Epithelial cell of esophagus (primary cell): ENCODE measurements at regions not wholly inside any gene's neighbourhood (a gene's known extent, or its start where the extent isn't known, plus 50 kb on each side); places are given as distances from the start of the nearest gene placed in this dataset.
A peak's percentile ranks its signal among the peaks of the same experiment; 100 is the strongest.
"Not testable (repeated sequence)": the region's sequence is repeated elsewhere in the genome, so short reads cannot be mapped to it uniquely, and the experiment has no call there.

Source experiments
- DNase-seq: peaks from one replicate; pipeline ENCODE4 v3.0.0; 2010; ENCODE audit warnings: low read depth
- H3K4me3 ChIP-seq: 2 replicates; pipeline ENCODE4 v1.5.1; 2011; ENCODE audit warnings: mild to moderate bottlenecking, low read length, control low read depth
- CTCF ChIP-seq: IDR thresholded peaks from 2 replicates; pipeline ENCODE4 v1.5.1; 2011; ENCODE audit warnings: low read depth, mild to moderate bottlenecking, low read length, control low read depth, inconsistent platforms; ENCODE audit not compliant: insufficient read depth; ENCODE audit errors: missing control alignments

GRCh38 chrY:20382085-20382484 is 193.5 kb upstream of the EIF1AY start:
- not testable (repeated sequence) for H3K4me3 ChIP-seq, DNase-seq

DNA sequence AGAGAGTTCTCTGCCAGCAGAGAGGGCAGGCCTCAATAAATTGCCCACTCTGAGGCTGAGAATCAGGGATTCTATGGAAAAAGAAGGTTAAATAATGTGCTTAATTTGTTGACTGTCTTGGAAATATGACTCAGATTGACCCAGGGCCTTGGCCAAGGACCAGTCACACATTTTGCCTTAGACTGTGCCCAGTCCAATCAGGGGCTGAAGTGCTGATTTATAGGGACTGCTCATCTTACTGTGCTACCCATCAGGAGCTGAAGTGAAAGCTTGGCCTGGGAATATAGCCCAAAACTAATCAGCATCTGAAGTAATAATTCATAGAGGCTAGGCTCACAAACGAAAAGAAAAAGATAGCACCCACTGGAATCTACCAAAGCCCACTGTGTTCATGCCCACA is 167.4 kb upstream of the EIF1AY start:
- no peak overlapping the region for H3K4me3 ChIP-seq
- DNase-seq = no peak
- no peak for TF ChIP-seq CTCF

- no peak for DNase-seq
- H3K4me3 ChIP-seq = no peak overlapping the region
- no peak for TF ChIP-seq CTCF
Measured at GRCh38 chrY:20422752-20423151, 152.8 kb upstream of the EIF1AY start.

DNA sequence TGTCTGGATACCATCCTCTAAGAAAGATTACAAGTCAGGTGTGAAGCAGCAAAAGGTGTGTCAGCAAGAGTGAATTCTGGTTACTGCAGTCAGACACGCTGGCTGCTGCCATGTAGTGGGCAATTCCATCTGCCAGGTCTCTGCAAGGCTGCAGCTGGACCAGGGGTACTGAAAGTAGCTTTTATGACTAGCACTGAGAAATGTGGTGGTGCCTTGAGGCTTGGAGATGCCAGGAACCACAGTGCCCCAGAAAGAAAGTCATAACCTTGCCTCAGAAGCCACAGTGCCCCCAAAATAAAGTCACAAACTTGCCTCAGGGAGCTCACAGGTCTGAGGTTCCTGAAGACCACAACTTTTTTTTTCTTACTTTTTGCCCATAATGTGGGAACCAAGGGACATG is 141.9 kb upstream of the EIF1AY start:
- no peak for DNase-seq
- TF ChIP-seq CTCF = no peak
- H3K4me3 ChIP-seq = no peak overlapping the region

DNA sequence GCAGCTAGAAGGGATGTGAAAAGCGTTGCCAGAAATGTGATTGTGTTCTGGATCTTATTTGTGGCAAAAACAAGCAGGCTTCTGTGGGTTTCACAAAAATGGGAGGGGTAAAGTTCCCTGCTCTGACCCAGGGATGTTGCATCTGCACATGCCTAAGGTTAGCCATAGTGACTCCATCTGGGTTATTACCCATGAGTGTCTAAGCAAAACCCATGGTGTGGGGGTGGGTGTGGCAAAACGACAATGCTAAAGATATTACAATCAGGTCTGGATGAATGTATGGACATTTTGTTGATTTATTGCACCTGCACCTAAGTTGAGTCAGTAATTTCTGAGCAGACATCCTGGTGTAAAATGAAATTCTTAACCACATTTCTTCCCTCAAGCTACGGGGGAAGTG is 131.4 kb upstream of the EIF1AY start:
- TF ChIP-seq CTCF = no peak
- DNase-seq = no peak
- no peak overlapping the region for H3K4me3 ChIP-seq

- no peak for TF ChIP-seq CTCF
- no peak overlapping the region for H3K4me3 ChIP-seq
- DNase-seq = peak; percentile 1
Measured at GRCh38 chrY:20447601-20448000, 128.0 kb upstream of the EIF1AY start.

GRCh38 chrY:20449277-20449676 is 126.3 kb upstream of the EIF1AY start:
- no peak for TF ChIP-seq CTCF
- DNase-seq = no peak
- no peak overlapping the region for H3K4me3 ChIP-seq

DNA sequence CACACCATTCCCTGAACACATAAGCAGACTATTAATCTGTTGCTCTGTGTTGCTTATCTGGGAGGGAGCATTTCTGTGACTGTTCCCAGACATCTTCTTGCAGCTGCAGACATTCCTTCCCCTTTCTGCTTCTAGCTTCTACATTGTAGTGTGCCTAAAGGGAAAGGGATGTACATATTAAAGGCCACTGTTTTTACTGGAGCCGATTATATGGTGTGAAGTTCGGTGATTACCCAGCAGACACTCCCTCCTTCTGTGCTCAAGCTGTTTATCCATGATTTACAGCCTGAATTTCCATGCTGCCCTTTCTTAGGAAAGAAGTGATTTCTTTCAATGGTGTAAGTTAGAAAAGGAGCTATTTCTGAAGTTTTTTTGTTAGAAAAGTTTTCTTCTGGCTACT is 105.4 kb upstream of the EIF1AY start:
- no peak overlapping the region for H3K4me3 ChIP-seq
- TF ChIP-seq CTCF = no peak
- no peak for DNase-seq
